ENCODE measurements at regions not wholly inside any gene's neighbourhood (a gene's known extent, or its start where the extent isn't known, plus 50 kb on each side); places are given as distances from the start of the nearest gene placed in this dataset.

DNA sequence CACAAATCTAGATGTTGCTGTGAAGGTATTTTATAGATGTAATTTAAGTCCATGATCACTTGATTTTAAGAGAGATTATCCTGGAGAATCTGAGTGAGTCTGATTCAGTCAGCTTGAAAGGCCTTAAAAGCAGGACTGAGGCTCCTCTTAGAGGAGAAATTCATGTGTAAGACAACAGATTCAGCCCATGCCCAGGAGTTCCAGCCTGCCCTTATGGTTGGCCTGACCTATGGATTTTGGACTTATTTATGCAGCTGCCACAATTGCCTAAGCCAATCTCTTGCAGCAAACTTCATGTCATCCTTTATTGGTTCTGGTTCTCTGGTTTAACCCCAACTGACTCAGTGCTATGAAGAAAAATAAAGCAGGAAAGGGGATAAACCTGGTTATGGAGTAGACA lies 296.5 kb upstream of the RASGRP1 start:
- no peak for DNase-seq (ENCODE audit: low spot score)

DNA sequence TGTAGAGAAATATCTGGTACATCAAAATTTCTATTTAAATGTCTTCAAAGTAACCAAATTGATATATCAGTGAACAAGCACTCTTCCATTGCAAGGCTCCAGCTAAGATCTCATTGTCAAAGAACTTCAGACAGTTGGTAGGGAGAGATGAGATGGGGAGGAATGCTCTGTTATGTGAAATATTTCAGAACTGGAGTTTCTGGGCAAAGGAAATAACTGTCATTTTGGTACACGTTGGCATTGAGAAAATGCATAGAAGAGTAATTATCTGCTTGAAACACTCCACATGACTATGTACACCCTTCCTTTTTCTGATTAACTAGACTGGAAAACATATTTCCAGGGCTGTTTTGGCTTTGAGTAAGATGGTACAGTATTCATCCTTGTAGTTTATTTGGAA lies 297.5 kb upstream of the RASGRP1 start:
- DNase-seq (ENCODE audit: low spot score), result no peak

- no peak for DNase-seq (ENCODE audit: low spot score)
These were observed 298.8 kb upstream of the RASGRP1 start for GRCh38 chr15:38863381-38863780.

DNA sequence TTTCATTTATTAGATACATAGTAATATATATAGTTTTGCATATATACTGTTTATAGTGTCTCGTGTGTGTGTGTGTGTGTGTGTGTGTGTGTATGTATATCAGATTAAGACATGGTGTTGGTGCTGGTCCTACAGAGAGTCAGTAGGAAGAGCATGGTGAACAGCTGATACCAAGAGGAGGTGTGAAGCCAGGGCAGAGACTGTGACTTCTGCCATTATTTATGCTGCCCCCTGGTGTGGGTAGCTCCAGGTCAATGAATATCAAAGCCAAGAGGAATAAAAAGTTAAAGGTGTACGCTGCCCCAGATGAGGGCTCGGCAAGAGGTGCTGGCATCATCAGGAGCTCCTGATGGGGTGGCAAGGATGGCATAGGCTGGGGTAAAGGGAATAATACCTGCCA lies 299.5 kb upstream of the RASGRP1 start:
- DNase-seq (ENCODE audit: low spot score), result no peak

DNA sequence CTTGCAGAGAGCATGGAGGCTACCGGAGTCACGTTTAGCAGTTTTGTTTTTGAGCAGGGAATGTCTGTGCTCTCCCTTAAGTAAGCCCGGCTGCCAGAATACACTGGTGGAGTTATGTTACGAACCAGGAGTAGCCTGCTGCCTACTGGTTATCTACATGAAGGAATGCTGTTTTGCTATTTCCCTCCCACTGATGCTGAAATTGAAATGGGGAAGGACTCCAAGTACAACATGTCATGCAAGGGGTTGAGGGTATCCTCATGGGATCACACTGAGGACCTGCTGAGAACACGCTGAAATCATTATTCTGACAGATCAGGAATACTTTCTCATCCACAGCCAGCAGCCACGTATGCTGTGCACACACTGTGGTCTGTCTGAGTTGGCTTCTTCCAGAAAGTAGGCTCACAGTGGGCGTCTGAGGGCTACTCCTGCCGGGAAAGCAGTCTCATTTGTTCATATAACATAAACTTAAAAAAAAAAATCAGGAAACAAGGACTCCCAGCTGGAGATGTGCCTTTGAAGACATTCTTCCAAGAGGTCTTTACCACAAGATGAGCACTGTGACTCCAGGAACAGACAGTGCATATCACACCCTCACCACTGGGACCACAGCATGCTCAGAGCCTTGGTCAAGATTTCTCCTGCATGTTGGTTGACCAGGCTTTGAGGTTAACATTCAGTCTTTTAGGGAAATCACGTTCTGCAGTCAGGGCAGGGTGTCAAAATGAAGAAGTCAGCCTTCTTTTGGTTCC lies 300.4 kb upstream of the RASGRP1 start:
- DNase-seq (ENCODE audit: low spot score), result peak; percentile 78

DNA sequence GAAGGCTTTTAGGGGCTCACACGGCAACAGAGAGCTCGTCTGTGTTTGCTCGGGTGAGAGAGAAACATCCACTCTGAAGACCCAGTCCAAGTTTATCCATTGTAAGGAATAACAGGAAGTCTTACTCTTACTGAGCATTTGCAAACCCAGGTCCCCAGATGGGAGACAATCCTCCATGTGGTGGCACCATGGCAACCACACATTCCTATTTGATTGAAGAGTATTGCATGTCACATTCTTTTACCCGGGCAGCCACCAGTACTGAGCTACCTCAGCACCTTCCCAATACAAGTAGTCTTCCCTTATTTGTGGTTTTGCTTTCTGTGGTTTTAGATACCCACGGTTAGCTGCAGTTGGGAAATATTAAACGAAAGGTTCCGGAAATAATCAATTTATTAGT lies 302.9 kb upstream of the RASGRP1 start:
- no peak for DNase-seq (ENCODE audit: low spot score)

- peak; percentile 89 for DNase-seq (ENCODE audit: low spot score)
These were observed 303.9 kb upstream of the RASGRP1 start for GRCh38 chr15:38868326-38869114.

DNA sequence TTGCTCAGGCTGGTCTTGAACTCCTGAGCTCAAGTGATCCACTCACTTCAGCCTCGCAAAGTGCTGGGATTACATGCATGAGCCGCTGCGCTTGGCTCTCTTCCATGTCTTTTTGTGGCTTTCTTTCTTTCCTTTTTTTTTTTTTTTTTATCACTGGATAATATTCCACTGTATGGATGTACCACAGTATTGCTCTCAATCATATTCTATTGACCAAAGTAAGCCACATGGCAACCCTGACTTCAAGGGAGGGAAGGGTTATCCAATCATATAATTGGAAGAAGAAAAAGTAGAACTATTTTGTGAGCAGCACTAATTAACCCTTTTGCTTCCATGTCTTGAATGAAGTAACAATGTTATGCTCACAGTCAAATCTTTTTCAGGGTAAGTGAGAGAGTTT lies 307.0 kb upstream of the RASGRP1 start:
- no peak for DNase-seq (ENCODE audit: low spot score)

DNA sequence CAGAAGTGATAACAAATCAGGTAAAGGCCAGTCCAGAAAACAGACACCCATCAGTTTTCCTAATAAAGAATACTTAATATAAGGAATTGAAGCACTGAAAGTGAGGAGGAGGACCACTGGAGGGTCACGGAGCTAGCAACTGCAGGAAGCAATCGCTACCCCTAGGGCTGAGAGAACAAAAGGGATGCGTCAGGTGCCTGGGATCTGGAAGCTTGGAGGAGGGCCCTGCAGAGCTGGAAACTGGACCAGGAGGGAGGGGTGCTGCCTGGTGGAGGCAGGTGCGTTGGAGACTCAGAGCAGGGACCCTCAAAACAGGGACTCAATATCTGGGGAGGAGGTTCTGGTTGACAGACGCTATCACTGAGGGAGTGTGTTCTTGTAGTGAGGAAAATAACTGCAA lies 308.1 kb upstream of the RASGRP1 start:
- DNase-seq (ENCODE audit: low spot score), result no peak

DNA sequence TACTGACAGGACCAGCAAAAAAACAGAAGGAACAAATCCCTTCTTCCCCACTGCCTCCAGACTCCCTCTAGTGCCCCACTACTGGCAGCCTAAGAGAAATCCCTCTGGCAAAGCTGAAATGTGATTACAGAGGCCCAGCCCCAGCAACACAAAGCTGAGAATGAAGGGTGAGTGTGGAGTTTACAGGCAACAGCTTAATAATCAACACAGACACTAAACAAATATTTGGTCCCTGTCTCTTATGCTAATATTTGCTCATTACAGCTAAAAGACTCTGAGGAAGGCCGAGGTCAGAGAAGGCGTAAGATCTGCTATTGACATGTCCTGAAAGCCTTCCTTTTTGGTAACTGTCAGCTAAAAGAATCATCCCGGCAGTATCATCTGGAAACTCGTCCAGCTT lies 308.5 kb upstream of the RASGRP1 start:
- DNase-seq (ENCODE audit: low spot score), result no peak

DNA sequence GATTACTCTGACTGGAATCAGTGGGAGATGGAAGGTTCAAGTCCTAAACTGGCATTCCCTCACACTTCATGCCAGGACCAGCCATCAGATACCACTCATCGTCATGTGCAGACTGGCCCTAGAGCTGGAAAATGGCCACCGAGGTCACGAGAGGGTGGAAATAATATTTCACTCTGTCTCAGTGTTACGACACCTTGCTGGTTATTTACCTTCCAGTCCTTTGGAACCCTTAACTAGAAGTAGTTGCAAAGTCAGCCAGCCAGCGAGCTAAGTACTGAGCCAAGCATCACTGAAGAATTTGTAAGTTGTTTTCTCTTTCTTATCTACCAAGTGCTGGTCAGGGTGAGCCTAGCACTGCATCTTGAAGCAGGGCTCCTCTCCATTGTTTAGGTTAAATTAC lies 309.9 kb upstream of the RASGRP1 start:
- no peak for DNase-seq (ENCODE audit: low spot score)

- DNase-seq (ENCODE audit: low spot score), result no peak
These were observed 311.6 kb upstream of the RASGRP1 start for GRCh38 chr15:38876211-38876610.

GRCh38 chr15:38876621-38877020 lies 312.0 kb upstream of the RASGRP1 start:
- no peak for DNase-seq (ENCODE audit: low spot score)

GRCh38 chr15:38877471-38877870 lies 312.9 kb upstream of the RASGRP1 start:
- no peak for DNase-seq (ENCODE audit: low spot score)

GRCh38 chr15:38878026-38878425 lies 313.4 kb upstream of the RASGRP1 start:
- DNase-seq (ENCODE audit: low spot score), result no peak

DNA sequence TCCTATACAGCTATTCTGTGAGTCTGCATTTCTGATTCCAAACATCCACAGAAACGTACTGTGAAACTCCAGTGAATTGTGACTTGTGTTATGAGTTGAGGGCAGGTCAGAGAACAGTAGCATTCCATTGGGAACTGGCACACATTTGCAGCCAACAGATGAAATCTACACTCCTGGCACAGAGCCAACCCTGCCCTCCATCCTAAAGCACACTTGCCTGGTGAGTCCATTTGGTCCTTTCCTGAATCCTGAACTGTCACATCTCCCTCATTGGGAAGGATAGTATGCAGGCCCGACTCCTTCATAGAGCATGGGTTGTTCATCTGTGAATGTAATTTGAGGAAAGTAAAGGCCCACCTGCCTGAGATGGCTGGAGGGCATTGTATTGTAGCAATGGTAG lies 314.3 kb upstream of the RASGRP1 start:
- no peak for DNase-seq (ENCODE audit: low spot score)

GRCh38 chr15:38879909-38880471 lies 315.4 kb upstream of the RASGRP1 start:
- DNase-seq (ENCODE audit: low spot score), result peak; percentile 66

- no peak for DNase-seq (ENCODE audit: low spot score)
These were observed 317.6 kb upstream of the RASGRP1 start for GRCh38 chr15:38882221-38882620.

DNA sequence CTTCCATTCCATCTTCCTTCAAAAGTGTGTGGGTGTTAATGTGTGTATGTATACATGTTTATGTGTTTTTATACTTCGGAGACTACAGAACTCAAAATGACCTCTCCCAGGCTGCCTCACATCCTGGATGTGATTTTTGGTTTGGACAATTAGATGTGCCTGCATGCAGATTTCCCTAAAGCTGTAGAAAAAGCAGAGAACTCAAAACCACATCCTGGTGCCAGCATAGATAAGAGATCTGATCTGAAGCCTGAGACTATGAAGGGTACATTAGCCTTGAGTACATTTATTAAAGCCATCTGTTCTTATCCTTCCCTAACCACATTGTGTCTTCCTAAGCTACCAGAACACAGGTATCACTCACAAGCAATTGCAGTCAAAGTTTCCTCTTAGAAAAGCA lies 319.4 kb upstream of the RASGRP1 start:
- DNase-seq (ENCODE audit: low spot score), result no peak

GRCh38 chr15:38885001-38885400 lies 320.4 kb upstream of the RASGRP1 start:
- no peak for DNase-seq (ENCODE audit: low spot score)

DNA sequence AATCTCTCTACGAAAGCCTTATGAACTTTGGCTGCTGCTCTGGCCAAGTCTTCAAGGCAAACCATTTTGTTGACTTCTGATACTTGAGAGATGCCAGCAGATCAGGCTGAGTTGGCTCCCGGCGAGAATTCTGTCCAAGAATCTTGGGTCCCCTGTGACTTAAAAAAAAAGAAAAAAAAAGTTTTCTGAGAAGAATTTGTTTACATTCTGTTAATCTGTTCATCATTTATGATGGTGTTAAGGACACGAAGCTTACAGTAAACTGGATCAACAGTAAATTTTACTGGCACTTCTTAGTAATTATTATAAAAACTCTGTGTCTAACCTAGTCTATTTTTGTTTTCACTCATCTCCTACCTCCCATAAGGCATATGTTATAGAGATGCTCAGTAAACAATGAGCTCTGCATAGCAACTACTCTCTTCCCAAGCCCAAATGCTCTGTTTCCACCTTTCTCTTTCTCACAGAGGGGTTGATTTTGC lies 320.9 kb upstream of the RASGRP1 start:
- DNase-seq (ENCODE audit: low spot score), result no peak

DNA sequence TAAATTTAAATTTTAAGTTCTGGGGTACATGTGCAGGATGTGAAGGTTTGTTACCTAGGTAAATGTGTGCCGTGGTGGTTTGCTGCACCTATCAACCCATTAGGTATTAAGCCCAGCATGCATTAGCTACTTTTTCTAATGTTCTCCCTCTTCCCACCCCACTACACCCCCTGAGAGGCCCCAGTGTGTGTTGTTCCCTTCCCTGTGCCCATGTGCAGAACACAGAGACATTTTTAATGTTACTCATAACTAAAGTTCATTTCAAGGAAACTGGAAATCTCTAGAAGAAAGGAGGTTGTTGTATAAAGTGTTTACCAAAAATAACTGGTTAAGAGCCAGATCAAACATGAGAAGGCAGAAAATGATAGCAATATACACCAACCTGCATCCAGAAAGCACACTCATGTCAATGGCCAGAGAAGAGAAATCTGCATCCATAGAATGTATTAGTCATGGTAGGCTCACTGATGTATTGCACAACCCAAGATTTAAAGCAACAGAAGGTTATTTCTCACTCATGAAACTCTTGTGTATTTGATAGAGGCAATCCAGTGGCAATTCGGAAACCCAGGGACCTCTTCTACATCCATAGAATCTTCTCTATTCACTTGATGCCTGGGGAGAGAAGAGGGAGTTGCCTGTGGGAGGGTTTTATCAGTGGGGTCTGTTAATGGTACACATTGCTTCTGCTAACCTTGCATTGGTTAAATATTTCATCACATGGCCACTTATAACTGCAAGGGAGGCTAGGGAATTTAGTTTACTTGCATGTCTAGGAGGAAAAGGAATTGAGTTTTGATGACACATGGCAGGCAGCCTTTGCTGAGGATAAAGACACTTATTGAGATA lies 321.9 kb upstream of the RASGRP1 start:
- peak; percentile 32 for DNase-seq (ENCODE audit: low spot score)

All from AG20443 (cell line).